Caki2 (cell line): ENCODE measurements at regions not wholly inside any gene's neighbourhood (a gene's known extent, or its start where the extent isn't known, plus 50 kb on each side); places are given as distances from the start of the nearest gene placed in this dataset.

ENCODE experiments used
- DNase-seq: peaks from one replicate; pipeline ENCODE4 v3.0.0-alpha.2; 2015; ENCODE audit warnings: low read depth
- in situ Hi-C: cut with HindIII; loops from 2 replicates; pipeline ENCODE4 v1.10.0; 2016; ENCODE audit warnings: low sequenced_read_pairs, low pct_unique_long_range_greater_than_20kb, mixed read lengths

GRCh38 chr10:88172159-88172558 lies 308.7 kb downstream of the PTEN start:
- DNase-seq = no peak

GRCh38 chr10:88174391-88174790 lies 311.0 kb downstream of the PTEN start:
- in situ Hi-C loops = no loop called here

More at GRCh38 chr10:88172159-88172558, 308.7 kb downstream of the PTEN start:
- in situ Hi-C loops = no loop called here

GRCh38 chr10:88178758-88179157 lies 315.3 kb downstream of the PTEN start:
- in situ Hi-C loops = no loop called here
- no peak for DNase-seq

More at GRCh38 chr10:88174391-88174790, 311.0 kb downstream of the PTEN start:
- DNase-seq = no peak

- no peak for DNase-seq
- in situ Hi-C loops = no loop called here
Observed at GRCh38 chr10:88179831-88180230, 316.4 kb downstream of the PTEN start.

GRCh38 chr10:88181902-88182600 lies 318.6 kb downstream of the PTEN start:
- no peak for DNase-seq
- in situ Hi-C loops = no loop called here

GRCh38 chr10:88182601-88182930 lies 319.1 kb downstream of the PTEN start:
- no peak for DNase-seq
- in situ Hi-C loops = no loop called here

- DNase-seq = no peak
- in situ Hi-C loops = no loop called here
Observed at GRCh38 chr10:88184543-88185297, 321.3 kb downstream of the PTEN start.

GRCh38 chr10:88185830-88186229 lies 322.4 kb downstream of the PTEN start:
- no peak for DNase-seq
- in situ Hi-C loops = no loop called here

- no peak for DNase-seq
- in situ Hi-C loops = no loop called here
Observed at GRCh38 chr10:88186335-88186734, 322.9 kb downstream of the PTEN start.

- no peak for DNase-seq
- in situ Hi-C loops = no loop called here
Observed at GRCh38 chr10:88187472-88187871, 324.0 kb downstream of the PTEN start.

- in situ Hi-C loops = no loop called here
- DNase-seq = no peak
Observed at GRCh38 chr10:88190123-88190522, 326.7 kb downstream of the PTEN start.

- in situ Hi-C loops = no loop called here
- DNase-seq = no peak
Observed at GRCh38 chr10:88190540-88191235, 327.3 kb downstream of the PTEN start.

- no peak for DNase-seq
- in situ Hi-C loops = no loop called here
Observed at GRCh38 chr10:88193018-88193417, 329.6 kb downstream of the PTEN start.

GRCh38 chr10:88194041-88194887 lies 330.8 kb downstream of the PTEN start:
- in situ Hi-C loops = no loop called here
- DNase-seq = peak; percentile 12

GRCh38 chr10:88194961-88195367 lies 331.5 kb downstream of the PTEN start:
- DNase-seq = no peak
- in situ Hi-C loops = no loop called here

- DNase-seq = no peak
- in situ Hi-C loops = no loop called here
Observed at GRCh38 chr10:88195841-88196240, 332.4 kb downstream of the PTEN start.

GRCh38 chr10:88196291-88196690 lies 332.9 kb downstream of the PTEN start:
- in situ Hi-C loops = no loop called here

GRCh38 chr10:88198023-88198422 lies 334.6 kb downstream of the PTEN start:
- no peak for DNase-seq
- in situ Hi-C loops = no loop called here

More at GRCh38 chr10:88196291-88196690, 332.9 kb downstream of the PTEN start:
- DNase-seq = no peak
